HUES6 (cell line): ENCODE measurements at regions not wholly inside any gene's neighbourhood (a gene's known extent, or its start where the extent isn't known, plus 50 kb on each side); places are given as distances from the start of the nearest gene placed in this dataset.

Experiments used
- H3K27ac ChIP-seq: 2 replicates; pipeline ENCODE4 v1.7.0; 2013; ENCODE audit warnings: low read depth, mild to moderate bottlenecking, low read length, inconsistent platforms
- H3K27me3 ChIP-seq: 2 replicates; pipeline ENCODE4 v1.6.1; 2013; ENCODE audit warnings: low read length; ENCODE audit not compliant: control insufficient read depth, insufficient read depth
- H3K36me3 ChIP-seq: 2 replicates; pipeline ENCODE4 v1.6.1; 2013; ENCODE audit warnings: low read length; ENCODE audit not compliant: control insufficient read depth, insufficient read depth
- H3K4me1 ChIP-seq: 2 replicates; pipeline ENCODE4 v1.6.1; 2013; ENCODE audit warnings: low read length; ENCODE audit not compliant: control insufficient read depth, insufficient read depth
- H3K4me3 ChIP-seq: 2 replicates; pipeline ENCODE4 v1.5.1; 2013; ENCODE audit warnings: low read depth, low read length
- H3K9ac ChIP-seq: one replicate; pipeline ENCODE4 v1.6.1; 2013; ENCODE audit warnings: mild to moderate bottlenecking, low read length
- H3K9me3 ChIP-seq: 2 replicates; pipeline ENCODE4 v1.6.1; 2013; ENCODE audit warnings: low read depth, low read length; ENCODE audit not compliant: control insufficient read depth, insufficient read depth

DNA sequence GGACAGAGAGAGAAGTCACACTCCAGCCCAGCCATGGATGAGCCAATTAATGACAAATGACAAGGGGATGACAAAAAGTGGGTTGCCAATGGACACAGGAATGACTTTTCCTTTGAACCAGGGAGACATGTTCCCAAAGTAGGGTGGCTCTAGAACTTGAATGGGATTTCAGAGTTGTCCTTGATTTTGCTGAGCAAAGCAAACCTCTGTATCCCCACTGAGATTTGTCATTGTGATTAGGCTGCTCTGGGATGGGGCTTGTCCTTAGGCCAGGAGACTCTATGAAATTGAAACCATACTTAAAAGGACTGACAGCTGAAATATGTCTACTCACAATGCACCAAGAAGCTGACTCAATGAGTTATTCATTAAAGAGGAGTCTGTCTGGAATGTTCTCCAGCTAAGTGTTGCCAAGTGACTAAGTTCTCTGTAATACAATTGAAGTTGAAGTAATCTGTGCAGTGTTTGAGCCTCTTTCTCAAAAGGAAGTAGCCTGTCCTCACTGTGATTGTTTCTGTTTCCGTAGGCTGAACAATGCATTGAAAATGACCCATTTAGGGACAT is 69.0 kb upstream of the PCDH9 start:
- H3K27ac ChIP-seq: no peak overlapping the region

DNA sequence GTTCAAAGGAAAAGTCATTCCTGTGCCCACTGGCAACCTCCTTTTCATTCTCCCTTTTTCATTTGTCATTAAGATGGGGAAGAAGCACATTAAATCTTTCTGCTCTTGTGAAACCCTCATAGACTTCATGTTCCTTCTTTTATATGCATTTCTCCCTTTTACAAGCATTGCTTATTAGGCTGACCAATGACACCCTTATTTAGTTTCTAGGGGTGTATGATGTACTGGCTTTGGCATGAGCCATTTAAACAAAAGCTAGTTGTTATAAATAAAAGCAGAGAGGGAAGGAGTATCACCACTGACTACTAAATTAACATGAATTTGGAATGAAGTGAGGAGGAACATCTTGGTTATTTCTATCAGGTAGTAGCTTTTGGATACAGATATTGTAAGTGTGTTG is 68.2 kb upstream of the PCDH9 start:
- Histone ChIP-seq H3K9ac (no peak overlapping the region), H3K9me3 (no peaks in the 10 kb centered on the region), H3K27ac (no peak overlapping the region), H3K4me1 (no peaks in the 10 kb centered on the region), H3K4me3 (no peak overlapping the region), H3K27me3 (no peaks in the 10 kb centered on the region), H3K36me3 (no peaks in the 10 kb centered on the region)

More for the DNA sequence above, 69.0 kb upstream of the PCDH9 start:
- Histone ChIP-seq H3K9ac (no peak overlapping the region), H3K27me3 (no peaks in the 10 kb centered on the region), H3K4me1 (no peaks in the 10 kb centered on the region), H3K9me3 (no peaks in the 10 kb centered on the region), H3K36me3 (no peaks in the 10 kb centered on the region), H3K4me3 (no peak overlapping the region)

DNA sequence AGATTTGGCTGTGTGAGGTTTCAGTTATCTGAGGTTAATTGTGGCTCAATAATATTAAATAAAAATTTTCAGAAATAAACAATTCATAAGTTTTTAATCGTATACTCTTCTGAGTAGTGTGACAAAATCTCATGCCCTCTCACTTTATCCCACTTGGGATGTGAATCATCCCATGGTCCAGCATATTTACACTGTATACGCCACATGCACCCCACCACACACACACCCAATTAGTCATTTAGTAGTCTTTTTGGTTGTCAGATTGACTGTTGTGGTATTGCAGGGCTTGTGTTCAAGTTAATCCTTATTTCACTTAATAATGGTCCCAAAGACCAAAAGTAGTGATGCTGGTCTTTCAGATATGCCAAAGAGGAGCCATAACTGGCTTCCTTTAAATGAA is 66.4 kb upstream of the PCDH9 start:
- H3K36me3 ChIP-seq: no peaks in the 10 kb centered on the region
- no peaks in the 10 kb centered on the region for H3K27me3 ChIP-seq
- no peaks in the 10 kb centered on the region for H3K4me1 ChIP-seq

DNA sequence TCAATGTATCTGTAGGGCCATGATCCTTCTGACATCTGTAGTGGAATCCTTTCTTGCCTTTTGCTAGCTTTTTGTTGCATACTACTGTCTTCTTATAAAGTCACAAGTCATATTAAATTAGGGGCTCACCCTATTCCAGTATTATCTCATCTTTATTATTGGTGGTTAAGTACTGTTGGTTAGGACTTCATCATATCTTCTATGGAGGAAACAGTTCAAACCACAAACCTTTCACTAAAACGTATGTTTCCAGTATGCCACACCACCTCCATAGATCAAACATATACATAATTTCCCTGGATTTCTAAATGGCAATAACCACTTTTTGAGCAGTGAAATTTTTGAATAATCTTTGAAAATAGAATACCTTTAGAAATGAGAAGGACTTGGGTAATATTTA is 62.8 kb upstream of the PCDH9 start:
- Histone ChIP-seq H3K36me3 (no peaks in the 10 kb centered on the region), H3K9me3 (no peaks in the 10 kb centered on the region), H3K27ac (no peak overlapping the region)

More for the DNA sequence above, 66.4 kb upstream of the PCDH9 start:
- Histone ChIP-seq H3K27ac (no peak overlapping the region), H3K9me3 (no peaks in the 10 kb centered on the region), H3K4me3 (no peak overlapping the region), H3K9ac (no peak overlapping the region)

DNA sequence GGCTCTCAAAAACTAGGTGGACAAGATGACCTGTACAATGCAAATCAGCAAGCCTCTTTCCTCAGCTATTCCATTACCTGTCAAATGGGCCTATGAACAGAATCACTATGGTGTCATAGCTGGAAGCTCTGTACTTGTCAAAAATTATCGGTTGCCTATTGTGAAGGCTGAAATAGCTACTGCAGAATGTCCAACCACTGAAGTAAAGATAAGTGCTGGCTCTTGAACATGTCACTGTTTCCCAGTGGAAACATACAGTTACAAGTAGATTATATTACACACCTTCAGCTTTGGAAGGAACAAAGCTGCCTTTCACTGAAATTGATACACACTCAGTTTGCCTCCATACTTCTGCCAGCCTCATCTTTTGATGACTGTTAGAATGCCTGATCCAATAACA is 55.5 kb upstream of the PCDH9 start:
- Histone ChIP-seq H3K9me3 (no peaks in the 10 kb centered on the region), H3K27ac (no peak overlapping the region), H3K4me3 (no peak overlapping the region), H3K9ac (no peak overlapping the region), H3K27me3 (no peaks in the 10 kb centered on the region), H3K36me3 (no peaks in the 10 kb centered on the region), H3K4me1 (peaks cover 10% of the 10 kb centered on the region)

More for the DNA sequence above, 62.8 kb upstream of the PCDH9 start:
- Histone ChIP-seq H3K4me1 (no peaks in the 10 kb centered on the region), H3K9ac (no peak overlapping the region), H3K27me3 (no peaks in the 10 kb centered on the region), H3K4me3 (no peak overlapping the region)

DNA sequence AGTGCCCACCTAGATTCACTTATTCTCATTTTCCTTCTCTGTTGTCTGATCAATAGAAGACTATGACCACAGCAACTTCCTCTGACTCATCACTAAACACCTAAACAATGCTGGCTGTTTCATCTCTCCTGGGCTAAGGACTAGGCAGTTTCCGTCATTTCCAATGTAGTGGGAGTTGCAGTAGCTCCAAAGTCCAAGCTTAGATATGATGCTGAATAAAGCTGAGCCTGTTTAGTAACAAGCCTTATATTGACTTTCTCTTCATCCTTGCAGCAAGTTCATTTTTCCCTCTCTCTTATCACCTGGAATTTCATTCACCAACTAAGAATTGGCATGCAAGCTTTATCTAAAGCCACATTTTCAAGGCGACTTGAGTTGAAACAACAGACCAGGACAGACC is 53.5 kb upstream of the PCDH9 start:
- no peak overlapping the region for H3K4me3 ChIP-seq
- no peak overlapping the region for H3K9ac ChIP-seq
- H3K27ac ChIP-seq: no peak overlapping the region
- H3K27me3 ChIP-seq: no peaks in the 10 kb centered on the region
- H3K4me1 ChIP-seq: peaks cover 10% of the 10 kb centered on the region
- no peaks in the 10 kb centered on the region for H3K9me3 ChIP-seq
- no peaks in the 10 kb centered on the region for H3K36me3 ChIP-seq

DNA sequence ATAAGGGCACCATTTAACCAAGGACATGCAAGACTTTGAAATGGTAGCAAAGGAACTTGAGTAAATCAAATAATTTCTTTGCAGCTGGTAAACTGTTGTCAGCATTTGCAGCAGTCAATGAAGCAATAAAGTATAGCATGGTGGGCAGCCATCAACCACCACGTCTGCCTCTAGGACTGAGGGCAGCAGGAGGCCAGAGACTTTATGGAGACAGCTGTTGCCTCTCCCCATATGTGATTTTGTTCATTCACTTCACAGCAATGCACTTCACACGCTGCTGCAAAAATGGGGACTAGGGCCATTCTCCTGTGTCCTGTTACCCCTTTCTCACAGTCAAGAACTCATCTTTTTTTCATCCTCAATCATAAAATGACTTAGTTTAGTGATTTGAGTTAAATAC is 51.3 kb upstream of the PCDH9 start:
- Histone ChIP-seq H3K27ac (no peak overlapping the region), H3K9ac (no peak overlapping the region), H3K4me1 (peaks cover 10% of the 10 kb centered on the region), H3K4me3 (no peak overlapping the region), H3K36me3 (no peaks in the 10 kb centered on the region), H3K27me3 (no peaks in the 10 kb centered on the region), H3K9me3 (no peaks in the 10 kb centered on the region)
